BJ (cell line): ENCODE measurements at regions not wholly inside any gene's neighbourhood (a gene's known extent, or its start where the extent isn't known, plus 50 kb on each side); places are given as distances from the start of the nearest gene placed in this dataset.

ENCODE experiments used
- CTCF ChIA-PET: fragments of 350-600 bp; formaldehyde crosslinking; extraction: SDS; loops from one replicate; lab custom pipeline; 2021; ENCODE audit warnings: antibody characterized with exemption, inconsistent platforms; lab: Yijun Ruan, JAX
- POLR2A ChIA-PET: fragments of 300-600 bp; sonication (Branson Sonifier 250); formaldehyde crosslinking; extraction: SDS; loops from one replicate; lab custom pipeline; 2021; ENCODE audit warnings: antibody characterized with exemption; lab: Charles Lee
- DNase-seq: peaks from one replicate; pipeline ENCODE4 v3.0.0-alpha.2; 2011; ENCODE audit warnings: low read depth
- H3K27me3 ChIP-seq: 2 replicates; pipeline ENCODE4 v1.6.0; 2011; ENCODE audit warnings: low read length; ENCODE audit not compliant: control insufficient read depth, insufficient read depth
- H3K36me3 ChIP-seq: 2 replicates; pipeline ENCODE4 v1.5.1; 2011; ENCODE audit warnings: low read length; ENCODE audit not compliant: control insufficient read depth, insufficient read depth
- H3K4me3 ChIP-seq: 2 replicates; pipeline ENCODE4 v1.5.1; 2011; ENCODE audit warnings: low read depth, mild to moderate bottlenecking, control low read depth, low read length
- CTCF ChIP-seq: IDR thresholded peaks from 2 replicates; pipeline ENCODE4 v1.5.1; 2011; ENCODE audit warnings: low read depth, mild to moderate bottlenecking, control low read depth, inconsistent platforms, low read length, moderate library complexity; ENCODE audit not compliant: insufficient read depth

GRCh38 chr14:101224356-101225156 is 321.0 kb upstream of the RTL1 start:
- DNase-seq: no peak
- POLR2A ChIA-PET: no interaction called here
- TF ChIP-seq CTCF: no peak
- Histone ChIP-seq H3K4me3 (no peak overlapping the region), H3K27me3 (no peaks in the 10 kb centered on the region), H3K36me3 (no peaks in the 10 kb centered on the region)
- CTCF ChIA-PET: no interaction called here

- CTCF ChIA-PET: interaction anchor here (0.6 kb wide), 1 partner anchor 10 kb away, joined by 3 read pairs; no protein-coding TSS in a partner anchor
- no peak overlapping the region for H3K4me3 ChIP-seq
- no peak for TF ChIP-seq CTCF
- H3K36me3 ChIP-seq: no peaks in the 10 kb centered on the region
- no peak for DNase-seq
- no peaks in the 10 kb centered on the region for H3K27me3 ChIP-seq
- POLR2A ChIA-PET: no interaction called here
Measured at GRCh38 chr14:101225157-101226152, 321.9 kb upstream of the RTL1 start.

- no peaks in the 10 kb centered on the region for H3K36me3 ChIP-seq
- TF ChIP-seq CTCF: no peak
- H3K27me3 ChIP-seq: no peaks in the 10 kb centered on the region
- CTCF ChIA-PET: no interaction called here
- no peak overlapping the region for H3K4me3 ChIP-seq
- POLR2A ChIA-PET: no interaction called here
- no peak for DNase-seq
Measured at GRCh38 chr14:101226265-101226602, 322.7 kb upstream of the RTL1 start.

- DNase-seq: no peak
- ChIA-PET CTCF (no interaction called here), POLR2A (no interaction called here)
- Histone ChIP-seq H3K4me3 (no peak overlapping the region), H3K36me3 (no peaks in the 10 kb centered on the region), H3K27me3 (no peaks in the 10 kb centered on the region)
- no peak for TF ChIP-seq CTCF
Measured at GRCh38 chr14:101226603-101227425, 323.3 kb upstream of the RTL1 start.
